Stimulated activated memory B cell treated with anti-CD40 and anti-IgM and Interleukin-4, amounts not matched to agents 10 μg/mL and 1 μg/mL and 100 μg/mL, for 72 hours (primary cell): ENCODE measurements at regions not wholly inside any gene's neighbourhood (a gene's known extent, or its start where the extent isn't known, plus 50 kb on each side); places are given as distances from the start of the nearest gene placed in this dataset.
"Not testable (repeated sequence)": the region's sequence is repeated elsewhere in the genome, so short reads cannot be mapped to it uniquely, and the experiment has no call there.

Source experiments
- ATAC-seq: fragments of 150-1000 bp; cut with Tn5 transposase; 2 replicates; pipeline ENCODE4 v1.10.0; 2021
- H3K27ac Mint-ChIP-seq: one replicate; pipeline ENCODE4 v1.8.0; 2022; ENCODE audit warnings: mild to moderate bottlenecking, mixed read lengths
- H3K27me3 Mint-ChIP-seq: one replicate; pipeline ENCODE4 v1.8.0; 2022; ENCODE audit warnings: mixed read lengths
- H3K36me3 Mint-ChIP-seq: one replicate; pipeline ENCODE4 v1.8.0; 2022; ENCODE audit warnings: mixed read lengths
- H3K4me1 Mint-ChIP-seq: one replicate; pipeline ENCODE4 v1.8.0; 2022; ENCODE audit warnings: mixed read lengths
- H3K4me3 Mint-ChIP-seq: one replicate; pipeline ENCODE4 v1.8.0; 2022; ENCODE audit warnings: mild to moderate bottlenecking, moderate library complexity, mixed read lengths
- H3K9me3 Mint-ChIP-seq: one replicate; pipeline ENCODE4 v1.8.0; 2022; ENCODE audit warnings: mixed read lengths

DNA sequence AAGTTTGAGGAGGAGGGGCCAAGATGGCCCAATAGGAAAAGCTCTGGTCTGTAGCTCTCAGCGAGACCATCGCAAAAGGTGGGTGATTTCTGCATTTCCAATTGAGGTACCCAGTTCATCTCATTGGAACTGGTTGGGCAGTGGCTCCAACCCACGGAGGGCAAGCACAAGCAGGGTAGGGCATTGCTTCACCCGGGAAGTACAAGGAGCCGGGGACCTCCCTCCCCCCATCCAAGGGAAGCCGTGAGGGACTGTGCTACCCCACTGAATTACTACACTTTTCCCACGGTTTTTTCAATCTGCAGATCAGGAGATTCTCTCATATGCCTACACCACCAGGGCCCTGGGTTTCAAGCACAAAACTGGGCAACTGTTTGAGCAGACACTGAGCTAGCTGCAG is 58.0 kb upstream of the EFCAB3 start:
- no peaks in the 10 kb centered on the region for H3K4me1 Mint-ChIP-seq
- H3K9me3 Mint-ChIP-seq: no peaks in the 10 kb centered on the region
- no peak for ATAC-seq
- no peak overlapping the region for H3K4me3 Mint-ChIP-seq
- H3K36me3 Mint-ChIP-seq: no peaks in the 10 kb centered on the region
- no peak overlapping the region for H3K27ac Mint-ChIP-seq
- H3K27me3 Mint-ChIP-seq: peaks cover 27% of the 10 kb centered on the region

DNA sequence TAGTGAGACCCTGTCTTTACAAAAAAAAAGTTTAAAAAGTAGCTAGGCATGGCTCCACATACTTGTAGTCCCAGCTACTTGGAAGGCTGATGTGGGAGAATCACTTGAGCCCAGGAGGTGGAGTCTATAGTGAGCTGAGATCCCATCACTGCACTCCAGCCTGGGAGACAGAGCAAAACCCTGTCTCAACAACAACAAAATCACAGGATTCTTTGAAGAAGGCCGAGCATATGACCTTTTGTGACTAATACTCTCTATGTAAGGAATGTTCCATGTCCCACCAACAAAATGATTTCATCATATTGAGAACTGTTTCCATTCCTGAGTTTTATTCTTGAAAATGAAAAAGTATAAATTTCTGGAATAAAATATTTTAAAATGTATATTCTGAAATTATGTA is 58.9 kb upstream of the EFCAB3 start:
- no peak overlapping the region for H3K4me3 Mint-ChIP-seq
- no peaks in the 10 kb centered on the region for H3K4me1 Mint-ChIP-seq
- H3K27ac Mint-ChIP-seq: no peak overlapping the region
- no peaks in the 10 kb centered on the region for H3K9me3 Mint-ChIP-seq
- ATAC-seq: no peak
- no peaks in the 10 kb centered on the region for H3K36me3 Mint-ChIP-seq
- peaks cover 34% of the 10 kb centered on the region for H3K27me3 Mint-ChIP-seq

GRCh38 chr17:62319846-62320245 is 60.5 kb upstream of the EFCAB3 start:
- H3K4me3 Mint-ChIP-seq: no peak overlapping the region
- ATAC-seq: no peak
- peaks cover 50% of the 10 kb centered on the region for H3K27me3 Mint-ChIP-seq
- H3K9me3 Mint-ChIP-seq: no peaks in the 10 kb centered on the region
- no peaks in the 10 kb centered on the region for H3K4me1 Mint-ChIP-seq
- H3K36me3 Mint-ChIP-seq: no peaks in the 10 kb centered on the region
- H3K27ac Mint-ChIP-seq: no peak overlapping the region

DNA sequence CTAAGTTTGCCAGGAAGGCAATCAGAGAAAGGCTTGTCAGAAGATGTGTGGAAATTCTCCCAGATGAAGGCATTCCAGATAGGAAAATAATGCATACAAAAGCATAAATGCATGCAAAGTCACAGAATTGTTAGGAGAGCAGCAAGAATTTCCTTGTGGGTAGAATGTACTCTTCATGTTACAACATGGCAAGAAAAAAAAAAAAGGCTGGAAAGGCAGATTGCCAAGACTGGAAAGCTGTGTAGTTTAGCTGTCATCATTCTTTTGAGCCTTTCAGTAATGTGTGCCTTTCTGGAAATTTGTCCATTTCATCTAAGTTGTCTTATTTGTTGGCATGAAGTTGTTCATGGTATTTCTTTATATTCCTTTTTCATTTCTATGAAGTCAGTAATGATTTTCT is 71.0 kb upstream of the EFCAB3 start:
- no peak overlapping the region for H3K4me3 Mint-ChIP-seq
- H3K27me3 Mint-ChIP-seq: peaks cover 76% of the 10 kb centered on the region
- H3K9me3 Mint-ChIP-seq: peaks cover 5% of the 10 kb centered on the region
- no peak overlapping the region for H3K27ac Mint-ChIP-seq
- H3K4me1 Mint-ChIP-seq: no peaks in the 10 kb centered on the region
- no peaks in the 10 kb centered on the region for H3K36me3 Mint-ChIP-seq
- ATAC-seq: no peak

DNA sequence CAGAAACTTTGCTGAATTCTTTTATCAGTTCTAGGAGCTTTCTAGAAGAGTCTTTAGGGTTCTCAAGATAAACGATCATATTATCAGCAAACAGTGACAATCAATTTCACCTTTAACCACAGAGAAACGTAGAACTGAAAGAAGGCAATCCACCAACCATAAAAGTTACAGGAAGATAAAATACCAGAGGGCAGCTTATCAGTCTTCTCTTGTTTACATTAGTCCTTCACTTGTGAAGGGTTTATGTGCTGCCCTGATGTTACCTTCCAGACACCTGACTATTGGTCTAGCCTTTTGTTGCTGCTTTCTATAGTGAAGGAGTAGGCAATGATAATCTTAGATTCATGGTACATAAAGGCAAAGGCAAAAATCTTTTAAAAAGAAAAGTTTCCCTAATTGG is 73.2 kb upstream of the EFCAB3 start:
- Mint-ChIP-seq H3K4me1 (no peaks in the 10 kb centered on the region), H3K9me3 (peaks cover 5% of the 10 kb centered on the region), H3K27me3 (peaks cover 70% of the 10 kb centered on the region), H3K36me3 (no peaks in the 10 kb centered on the region), H3K27ac (no peak overlapping the region), H3K4me3 (no peak overlapping the region)
- ATAC-seq: no peak

GRCh38 chr17:62303476-62303875 is 76.9 kb upstream of the EFCAB3 start:
- Mint-ChIP-seq H3K27me3 (peaks cover 40% of the 10 kb centered on the region), H3K27ac (no peak overlapping the region), H3K9me3 (peaks cover 7% of the 10 kb centered on the region)

GRCh38 chr17:62300697-62301096 is 79.7 kb upstream of the EFCAB3 start:
- no peak for ATAC-seq
- Mint-ChIP-seq H3K36me3 (no peaks in the 10 kb centered on the region), H3K27me3 (peaks cover 16% of the 10 kb centered on the region), H3K27ac (no peak overlapping the region), H3K9me3 (peaks cover 7% of the 10 kb centered on the region), H3K4me1 (no peaks in the 10 kb centered on the region), H3K4me3 (no peak overlapping the region)

More at GRCh38 chr17:62303476-62303875, 76.9 kb upstream of the EFCAB3 start:
- ATAC-seq: no peak
- Mint-ChIP-seq H3K4me1 (no peaks in the 10 kb centered on the region), H3K4me3 (no peak overlapping the region), H3K36me3 (no peaks in the 10 kb centered on the region)

GRCh38 chr17:62275290-62275689 is 105.1 kb upstream of the EFCAB3 start:
- H3K9me3 Mint-ChIP-seq, ATAC-seq, H3K36me3 Mint-ChIP-seq, H3K27ac Mint-ChIP-seq, H3K27me3 Mint-ChIP-seq, H3K4me3 Mint-ChIP-seq, H3K4me1 Mint-ChIP-seq: not testable (repeated sequence)

DNA sequence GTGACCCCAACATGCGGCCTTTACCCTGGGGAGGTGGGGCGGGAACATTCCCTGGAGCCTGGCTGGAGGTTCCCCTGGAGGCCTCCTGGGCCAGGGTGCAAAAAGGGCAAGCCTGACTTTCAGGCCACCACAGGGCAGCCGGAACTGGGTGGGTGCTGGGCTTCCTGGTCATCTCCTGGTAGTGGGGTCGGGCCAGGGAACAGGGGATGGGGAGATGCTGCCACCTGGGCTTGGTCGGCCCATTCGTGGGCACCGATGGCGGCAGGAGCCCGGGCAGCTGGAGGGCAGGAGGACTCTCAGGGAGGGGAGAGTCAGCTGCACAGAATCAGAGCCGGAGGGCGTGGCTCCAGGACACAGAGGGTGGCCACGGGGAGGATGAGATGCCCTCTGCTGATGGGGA is 112.0 kb upstream of the EFCAB3 start:
- not testable (repeated sequence) for H3K27me3 Mint-ChIP-seq, H3K36me3 Mint-ChIP-seq, H3K4me1 Mint-ChIP-seq, H3K27ac Mint-ChIP-seq, ATAC-seq, H3K4me3 Mint-ChIP-seq, H3K9me3 Mint-ChIP-seq

DNA sequence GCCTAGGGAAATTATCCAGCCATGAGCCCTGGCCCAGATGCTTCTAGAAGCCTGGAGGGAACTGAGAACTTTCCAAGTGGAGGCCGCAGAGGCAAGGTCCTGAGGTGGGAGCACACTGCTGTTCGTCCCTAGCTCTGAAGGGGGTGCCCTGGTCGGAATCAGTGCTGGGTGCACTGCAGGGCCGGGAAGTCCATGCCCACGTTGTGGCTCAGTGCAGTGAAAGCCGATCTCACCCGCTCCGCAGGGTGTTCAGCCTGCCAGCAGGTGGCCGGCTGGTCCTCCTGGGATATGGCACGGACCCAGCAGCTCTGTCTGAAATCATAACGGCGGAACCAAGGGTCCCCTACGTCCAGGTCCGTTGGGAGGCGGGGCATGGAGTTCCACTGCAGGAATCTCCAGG is 115.4 kb upstream of the EFCAB3 start:
- not testable (repeated sequence) for ATAC-seq, H3K4me3 Mint-ChIP-seq, H3K36me3 Mint-ChIP-seq

DNA sequence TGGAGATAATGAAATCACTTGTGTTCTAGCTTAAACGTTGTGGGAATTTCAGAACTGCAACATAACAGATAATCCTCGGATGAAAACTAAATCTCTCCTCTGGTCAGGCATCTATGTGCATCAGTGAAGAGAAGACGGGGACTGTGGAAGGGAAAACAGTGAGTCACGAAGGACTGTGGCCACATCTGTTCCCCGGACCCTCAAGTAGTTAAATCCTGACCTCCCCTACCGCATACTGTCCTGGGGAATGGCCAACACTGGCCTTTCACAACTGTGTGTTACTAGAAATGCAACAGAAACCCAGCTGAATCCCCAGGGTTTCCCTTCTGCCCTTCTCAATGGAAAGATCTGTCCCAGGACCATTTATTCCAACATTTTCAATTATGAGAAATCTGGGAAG is 124.6 kb upstream of the EFCAB3 start:
- H3K9me3 Mint-ChIP-seq, H3K4me3 Mint-ChIP-seq, H3K4me1 Mint-ChIP-seq, H3K36me3 Mint-ChIP-seq, H3K27ac Mint-ChIP-seq, ATAC-seq, H3K27me3 Mint-ChIP-seq: not testable (repeated sequence)

More for the DNA sequence above, 115.4 kb upstream of the EFCAB3 start:
- not testable (repeated sequence) for H3K9me3 Mint-ChIP-seq, H3K27ac Mint-ChIP-seq, H3K4me1 Mint-ChIP-seq, H3K27me3 Mint-ChIP-seq

GRCh38 chr17:62242076-62242475 is 138.3 kb upstream of the EFCAB3 start:
- H3K4me1 Mint-ChIP-seq, H3K36me3 Mint-ChIP-seq, H3K27ac Mint-ChIP-seq, H3K9me3 Mint-ChIP-seq, H3K4me3 Mint-ChIP-seq, ATAC-seq: not testable (repeated sequence)
- peaks cover 25% of the 10 kb centered on the region for H3K27me3 Mint-ChIP-seq

DNA sequence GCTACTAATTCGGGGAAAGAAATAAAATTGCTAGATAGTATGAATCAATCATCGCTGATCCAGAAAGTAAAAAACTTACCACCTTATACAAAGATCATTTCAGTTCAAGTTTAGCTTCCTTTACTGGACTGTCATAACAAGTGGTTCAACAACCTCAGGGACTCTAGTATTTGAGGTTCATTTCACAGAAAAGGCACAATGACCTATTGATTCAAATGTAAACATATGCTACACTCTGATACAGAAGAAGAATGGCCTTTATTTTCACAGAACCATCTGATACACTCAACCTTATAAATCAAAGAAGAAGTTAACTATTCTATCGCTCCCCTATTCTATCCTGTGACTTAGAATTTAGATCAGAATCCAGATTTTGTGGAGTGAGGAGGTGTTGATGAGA is 140.8 kb upstream of the EFCAB3 start:
- not testable (repeated sequence) for ATAC-seq, H3K9me3 Mint-ChIP-seq, H3K27ac Mint-ChIP-seq, H3K4me3 Mint-ChIP-seq, H3K4me1 Mint-ChIP-seq, H3K36me3 Mint-ChIP-seq
- peaks cover 25% of the 10 kb centered on the region for H3K27me3 Mint-ChIP-seq

DNA sequence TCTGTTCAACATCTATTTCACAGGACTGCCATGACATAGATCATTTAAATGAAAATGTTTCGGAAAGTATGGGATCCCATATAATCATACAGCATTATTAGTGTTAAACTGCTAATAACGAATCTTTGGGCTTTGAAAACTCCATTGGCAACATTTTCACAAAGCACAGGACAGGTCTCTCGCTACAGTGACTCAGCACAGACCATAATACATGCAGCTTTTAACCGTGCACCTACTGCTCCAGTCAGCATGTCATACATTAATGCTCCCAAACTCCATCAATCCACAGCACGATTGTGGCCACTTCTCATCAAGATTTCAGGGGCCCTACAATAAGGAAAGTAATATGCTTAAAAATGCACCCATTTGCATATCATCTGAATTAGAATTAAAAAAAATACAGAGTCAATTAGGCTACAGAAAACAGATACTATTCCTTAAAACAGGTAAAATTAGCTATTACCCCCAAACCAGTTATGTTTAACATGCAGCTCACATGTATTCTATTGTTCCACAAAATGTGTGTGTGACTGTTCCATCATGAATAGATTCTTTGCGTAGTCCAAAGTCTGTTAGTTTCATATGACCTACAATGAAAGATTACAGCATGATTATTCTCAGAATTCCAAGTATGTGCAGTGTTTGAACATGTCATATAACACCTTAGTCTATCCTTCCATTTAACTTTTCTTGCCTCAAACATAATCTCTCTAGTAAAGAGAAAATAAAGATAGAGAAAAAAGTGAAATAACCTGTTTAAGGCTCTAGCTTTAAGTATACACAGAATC is 141.6 kb upstream of the EFCAB3 start:
- H3K4me1 Mint-ChIP-seq, H3K4me3 Mint-ChIP-seq, H3K27ac Mint-ChIP-seq, H3K9me3 Mint-ChIP-seq, ATAC-seq, H3K36me3 Mint-ChIP-seq: not testable (repeated sequence)
- H3K27me3 Mint-ChIP-seq: peaks cover 25% of the 10 kb centered on the region

GRCh38 chr17:62233822-62234481 is 146.4 kb upstream of the EFCAB3 start:
- H3K4me3 Mint-ChIP-seq, H3K27me3 Mint-ChIP-seq, ATAC-seq, H3K36me3 Mint-ChIP-seq, H3K27ac Mint-ChIP-seq, H3K9me3 Mint-ChIP-seq, H3K4me1 Mint-ChIP-seq: not testable (repeated sequence)

DNA sequence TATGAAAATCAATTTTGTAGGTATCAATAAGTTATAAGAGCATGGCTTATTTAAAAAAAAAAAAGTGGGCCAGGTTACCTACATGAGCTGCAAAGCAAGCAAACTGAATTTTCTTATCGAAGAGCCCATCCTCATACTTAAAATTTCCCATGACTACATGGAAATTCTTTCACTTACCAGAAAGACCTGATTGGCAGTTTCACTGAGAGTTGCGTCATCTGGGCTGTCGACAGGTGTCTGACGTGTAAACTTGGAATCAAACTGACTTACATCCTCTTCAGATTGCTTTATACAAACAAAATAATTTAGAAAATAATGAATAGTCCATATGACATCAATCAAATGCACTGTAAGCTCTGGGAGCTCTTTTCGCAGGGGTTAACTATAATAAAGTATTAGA is 149.1 kb upstream of the EFCAB3 start:
- not testable (repeated sequence) for H3K27me3 Mint-ChIP-seq, H3K27ac Mint-ChIP-seq, H3K36me3 Mint-ChIP-seq, ATAC-seq, H3K4me3 Mint-ChIP-seq, H3K4me1 Mint-ChIP-seq, H3K9me3 Mint-ChIP-seq
